ENCODE measurements at regions not wholly inside any gene's neighbourhood (a gene's known extent, or its start where the extent isn't known, plus 50 kb on each side); places are given as distances from the start of the nearest gene placed in this dataset.

DNA sequence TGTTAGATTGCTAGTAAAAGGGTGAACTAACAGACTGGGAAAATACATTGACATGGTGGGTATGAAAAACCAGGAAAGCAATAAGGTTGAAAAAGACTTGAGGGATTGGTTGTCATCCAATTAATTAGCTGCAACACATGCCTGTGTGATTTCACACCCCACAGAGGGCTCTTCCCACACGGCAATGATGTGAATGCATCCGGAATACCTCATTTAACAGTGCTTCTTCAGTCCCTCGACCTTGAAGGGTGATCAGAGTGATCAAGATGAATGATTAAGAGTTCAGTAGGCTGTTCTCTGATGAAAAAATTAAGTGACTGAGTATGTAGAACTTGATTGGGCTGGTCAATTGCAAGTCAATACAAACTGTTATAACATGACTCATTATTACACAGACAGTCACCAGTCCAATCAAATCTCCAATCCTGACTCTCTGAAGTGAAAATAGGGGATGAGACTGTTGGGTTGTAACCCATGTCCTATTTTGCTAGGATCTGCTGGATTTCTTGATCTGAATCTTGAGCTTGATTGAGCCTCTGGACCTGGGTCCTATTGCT is 924.9 kb upstream of the FAM98A start (continued):
- TF ChIP-seq, protein P1, sequence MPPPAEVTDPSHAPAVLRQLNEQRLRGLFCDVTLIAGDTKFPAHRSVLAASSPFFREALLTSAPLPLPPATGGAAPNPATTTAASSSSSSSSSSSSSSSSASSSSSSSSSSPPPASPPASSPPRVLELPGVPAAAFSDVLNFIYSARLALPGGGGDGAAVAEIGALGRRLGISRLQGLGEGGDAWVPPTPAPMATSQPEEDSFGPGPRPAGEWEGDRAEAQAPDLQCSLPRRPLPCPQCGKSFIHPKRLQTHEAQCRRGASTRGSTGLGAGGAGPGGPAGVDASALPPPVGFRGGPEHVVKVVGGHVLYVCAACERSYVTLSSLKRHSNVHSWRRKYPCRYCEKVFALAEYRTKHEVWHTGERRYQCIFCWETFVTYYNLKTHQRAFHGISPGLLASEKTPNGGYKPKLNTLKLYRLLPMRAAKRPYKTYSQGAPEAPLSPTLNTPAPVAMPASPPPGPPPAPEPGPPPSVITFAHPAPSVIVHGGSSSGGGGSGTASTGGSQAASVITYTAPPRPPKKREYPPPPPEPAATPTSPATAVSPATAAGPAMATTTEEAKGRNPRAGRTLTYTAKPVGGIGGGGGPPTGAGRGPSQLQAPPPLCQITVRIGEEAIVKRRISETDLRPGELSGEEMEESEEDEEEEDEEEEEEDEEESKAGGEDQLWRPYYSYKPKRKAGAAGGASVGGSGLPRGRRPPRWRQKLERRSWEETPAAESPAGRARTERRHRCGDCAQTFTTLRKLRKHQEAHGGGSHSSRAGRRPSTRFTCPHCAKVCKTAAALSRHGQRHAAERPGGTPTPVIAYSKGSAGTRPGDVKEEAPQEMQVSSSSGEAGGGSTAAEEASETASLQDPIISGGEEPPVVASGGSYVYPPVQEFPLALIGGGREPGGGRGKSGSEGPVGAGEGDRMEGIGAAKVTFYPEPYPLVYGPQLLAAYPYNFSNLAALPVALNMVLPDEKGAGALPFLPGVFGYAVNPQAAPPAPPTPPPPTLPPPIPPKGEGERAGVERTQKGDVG (CRISPR knock-in tag; IDR thresholded peaks at IDR 0.05): no peak
- TF ChIP-seq TCF7 (IDR thresholded peaks at IDR 0.05; ENCODE audit: borderline replicate concordance) (no peak), EP300 (IDR thresholded peaks at IDR 0.05; ENCODE audit: borderline replicate concordance in 1 of 2, control insufficient read depth in 1 of 2, low read depth in 2 of 2, low read length in 2 of 2) (no peak), CBFB (IDR thresholded peaks at IDR 0.05; ENCODE audit: low read depth) (no peak)

DNA sequence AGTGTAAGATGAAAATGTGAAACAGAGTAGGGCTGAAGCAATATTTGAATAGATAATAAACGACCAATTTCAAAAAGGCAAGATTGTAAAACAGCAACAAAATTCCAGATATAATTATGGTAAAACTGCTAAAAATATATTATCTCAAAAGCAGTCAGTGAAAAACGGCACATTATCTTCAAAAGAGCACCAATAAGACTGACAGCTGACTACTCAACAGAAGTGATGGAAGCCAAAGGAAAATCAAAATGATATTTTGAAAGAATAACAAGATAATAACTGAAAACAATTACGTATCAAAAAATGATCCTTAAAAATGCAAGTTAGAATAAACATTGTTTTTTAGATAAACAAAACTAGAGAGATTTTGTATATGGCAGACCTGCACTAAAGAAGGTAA is 920.6 kb upstream of the FAM98A start:
- Histone ChIP-seq H2AFZ (ENCODE audit: control insufficient read depth, low read depth, low read length) (no peak overlapping the region), H3K4me3 (no peak overlapping the region), H3K79me2 (ENCODE audit: control insufficient read depth, insufficient read depth, low read length) (no peaks in the 10 kb centered on the region), H3K9ac (ENCODE audit: control insufficient read depth, insufficient read depth, low read length) (no peak overlapping the region), H3K9me3 (replicated peaks; ENCODE audit: control insufficient read depth, insufficient read depth, low read length) (no peaks in the 10 kb centered on the region), H3K27ac (ENCODE audit: control insufficient read depth, insufficient read depth) (no peak overlapping the region), H3K27me3 (replicated peaks in 1 of 2; ENCODE audit: control insufficient read depth in 2 of 2, insufficient read depth in 2 of 2, low read length in 1 of 2) (no peaks in the 10 kb centered on the region), H3K4me1 (ENCODE audit: control insufficient read depth, insufficient read depth, low read length) (no peaks in the 10 kb centered on the region), H3K36me3 (ENCODE audit: control insufficient read depth in 2 of 2, insufficient read depth in 2 of 2, low read length in 1 of 2) (no peaks in the 10 kb centered on the region), H4K20me1 (ENCODE audit: control insufficient read depth, insufficient read depth) (no peaks in the 10 kb centered on the region), H3K4me2 (ENCODE audit: control insufficient read depth, insufficient read depth) (no peak overlapping the region)
- FAIRE-seq: no peak
- in situ Hi-C loops (cut with MboI) (loop anchor here (5.0 kb wide), 1 partner anchor 52 kb away; no protein-coding TSS in a partner anchor), intact Hi-C loops (cut with micrococcal nuclease; ENCODE audit: unreplicated experiment) (no loop called here)
- WGBS (ENCODE audit: insufficient coverage, insufficient replicate concordance, low lambda C conversion rate, missing lambda C conversion rate): 2% methylated on average over 3 of the region's 3 CpGs
- SMC1A ChIA-PET (ENCODE audit: uncharacterized antibody, unreplicated experiment): no interaction called here
- no TSS peak for BruUV-seq (replicated peaks)
- RAD21 ChIA-PET (ENCODE audit: unreplicated experiment): no interaction called here
- ATAC-seq: no peak
- CTCF ChIA-PET: no interaction called here
- DNase-seq (ENCODE audit: low read depth, low spot score): no peak
- POLR2A ChIA-PET: no interaction called here
- TF ChIP-seq, protein P2, sequence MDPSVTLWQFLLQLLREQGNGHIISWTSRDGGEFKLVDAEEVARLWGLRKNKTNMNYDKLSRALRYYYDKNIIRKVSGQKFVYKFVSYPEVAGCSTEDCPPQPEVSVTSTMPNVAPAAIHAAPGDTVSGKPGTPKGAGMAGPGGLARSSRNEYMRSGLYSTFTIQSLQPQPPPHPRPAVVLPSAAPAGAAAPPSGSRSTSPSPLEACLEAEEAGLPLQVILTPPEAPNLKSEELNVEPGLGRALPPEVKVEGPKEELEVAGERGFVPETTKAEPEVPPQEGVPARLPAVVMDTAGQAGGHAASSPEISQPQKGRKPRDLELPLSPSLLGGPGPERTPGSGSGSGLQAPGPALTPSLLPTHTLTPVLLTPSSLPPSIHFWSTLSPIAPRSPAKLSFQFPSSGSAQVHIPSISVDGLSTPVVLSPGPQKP (IDR thresholded peaks at IDR 0.05; ENCODE audit: low read depth, low read length): no peak
- TF ChIP-seq MEF2B (IDR thresholded peaks at IDR 0.05; ENCODE audit: partially characterized antibody, poor library complexity, severe bottlenecking) (no peak), GABPA (IDR thresholded peaks at IDR 0.05; ENCODE audit: low read depth) (no peak), CBFB (IDR thresholded peaks at IDR 0.05; ENCODE audit: low read depth) (no peak), CREM (IDR thresholded peaks at IDR 0.05; ENCODE audit: low read depth) (no peak), JUND (IDR thresholded peaks at IDR 0.05; ENCODE audit: low read depth, low read length) (no peak), HCFC1 (IDR thresholded peaks at IDR 0.05; ENCODE audit: low read length) (no peak), GATAD2B (conservative IDR thresholded peaks at IDR 0.05; ENCODE audit: low read depth) (no peak), NFYB (IDR thresholded peaks at IDR 0.05; ENCODE audit: insufficient read depth, low read depth, low read length) (no peak), EZH2 (IDR thresholded peaks at IDR 0.05; ENCODE audit: borderline replicate concordance, control insufficient read depth, low read depth, low read length) (no peak), BRCA1 (IDR thresholded peaks at IDR 0.05; ENCODE audit: low read depth, low read length) (no peak), NFYA (IDR thresholded peaks at IDR 0.05; ENCODE audit: borderline replicate concordance, low read depth, low read length) (no peak), SPI1 (IDR thresholded peaks at IDR 0.05; ENCODE audit: borderline replicate concordance, insufficient read depth, low read depth, low read length) (no peak)
- TF ChIP-seq, protein P3, sequence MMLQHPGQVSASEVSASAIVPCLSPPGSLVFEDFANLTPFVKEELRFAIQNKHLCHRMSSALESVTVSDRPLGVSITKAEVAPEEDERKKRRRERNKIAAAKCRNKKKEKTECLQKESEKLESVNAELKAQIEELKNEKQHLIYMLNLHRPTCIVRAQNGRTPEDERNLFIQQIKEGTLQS (IDR thresholded peaks at IDR 0.05; ENCODE audit: borderline replicate concordance, extremely low read depth, low read depth, low read length): no peak
- TF ChIP-seq, protein P4, sequence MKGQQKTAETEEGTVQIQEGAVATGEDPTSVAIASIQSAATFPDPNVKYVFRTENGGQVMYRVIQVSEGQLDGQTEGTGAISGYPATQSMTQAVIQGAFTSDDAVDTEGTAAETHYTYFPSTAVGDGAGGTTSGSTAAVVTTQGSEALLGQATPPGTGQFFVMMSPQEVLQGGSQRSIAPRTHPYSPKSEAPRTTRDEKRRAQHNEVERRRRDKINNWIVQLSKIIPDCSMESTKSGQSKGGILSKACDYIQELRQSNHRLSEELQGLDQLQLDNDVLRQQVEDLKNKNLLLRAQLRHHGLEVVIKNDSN (IDR thresholded peaks at IDR 0.05; ENCODE audit: borderline replicate concordance, extremely low read length, insufficient read depth, low read depth, low read length): no peak

Data from GM12878 (cell line).